ENCODE measurements at regions not wholly inside any gene's neighbourhood (a gene's known extent, or its start where the extent isn't known, plus 50 kb on each side); places are given as distances from the start of the nearest gene placed in this dataset.
A peak's percentile ranks its signal among the peaks of the same experiment; 100 is the strongest.

GRCh38 chr16:50469121-50469743 is 79.0 kb upstream of the NKD1 start:
- WGBS, 2 experiments (ENCODE audit: insufficient coverage in 1 of 2, insufficient read length in 1 of 2): 68 to 100% methylated on average over 1 to 2 of the region's 2 CpGs
- Mint-ChIP-seq H3K9me3 (no peaks in the 10 kb centered on the region), H3K36me3 (ENCODE audit: low read depth) (no peaks in the 10 kb centered on the region), H3K27me3 (ENCODE audit: insufficient read depth) (peaks cover 35% of the 10 kb centered on the region), H3K27ac (no peak overlapping the region), H3K4me3 (peak overlapping the region; percentile 46), H3K4me1 (peaks cover 16% of the 10 kb centered on the region)
- Histone ChIP-seq H3K36me3 (ENCODE audit: control insufficient read depth, insufficient read depth, low read length) (no peaks in the 10 kb centered on the region), H3K9me3 (ENCODE audit: control insufficient read depth, low read length) (no peaks in the 10 kb centered on the region), H3K4me1 (ENCODE audit: control insufficient read depth, insufficient read depth, low read length) (peaks cover 9% of the 10 kb centered on the region), H3K27ac (ENCODE audit: low read depth, low read length) (peak overlapping the region; percentile 72), H3K27me3 (ENCODE audit: control insufficient read depth, insufficient read depth, low read length, poor library complexity, severe bottlenecking) (no peaks in the 10 kb centered on the region), H3K9ac (ENCODE audit: extremely low read depth, low read length, poor library complexity, severe bottlenecking) (no peak overlapping the region), H3K4me3 (ENCODE audit: low read length) (no peak overlapping the region)
- no peak for TF ChIP-seq CTCF (conservative IDR thresholded peaks at IDR 0.05)
- DNase-seq: no peak

- Mint-ChIP-seq H3K36me3 (ENCODE audit: low read depth) (no peaks in the 10 kb centered on the region), H3K27ac (no peak overlapping the region), H3K4me3 (peak overlapping the region; percentile 46), H3K4me1 (peaks cover 16% of the 10 kb centered on the region), H3K9me3 (no peaks in the 10 kb centered on the region), H3K27me3 (ENCODE audit: insufficient read depth) (peaks cover 35% of the 10 kb centered on the region)
- DNase-seq: no peak
- Histone ChIP-seq H3K9ac (ENCODE audit: extremely low read depth, low read length, poor library complexity, severe bottlenecking) (no peak overlapping the region), H3K36me3 (ENCODE audit: control insufficient read depth, insufficient read depth, low read length) (no peaks in the 10 kb centered on the region), H3K4me1 (ENCODE audit: control insufficient read depth, insufficient read depth, low read length) (peaks cover 9% of the 10 kb centered on the region), H3K4me3 (ENCODE audit: low read length) (no peak overlapping the region), H3K9me3 (ENCODE audit: control insufficient read depth, low read length) (no peaks in the 10 kb centered on the region), H3K27me3 (ENCODE audit: control insufficient read depth, insufficient read depth, low read length, poor library complexity, severe bottlenecking) (no peaks in the 10 kb centered on the region), H3K27ac (ENCODE audit: low read depth, low read length) (no peak overlapping the region)
- WGBS, 2 experiments (ENCODE audit: insufficient coverage in 1 of 2, insufficient read length in 1 of 2): 78 to 88% methylated on average over 4 to 7 of the region's 7 CpGs
- TF ChIP-seq CTCF (conservative IDR thresholded peaks at IDR 0.05): no peak
Measured at GRCh38 chr16:50468749-50469078, 79.5 kb upstream of the NKD1 start.

- Histone ChIP-seq H3K4me3 (ENCODE audit: low read length) (peak overlapping the region; percentile 65), H3K27me3 (ENCODE audit: control insufficient read depth, insufficient read depth, low read length, poor library complexity, severe bottlenecking) (no peaks in the 10 kb centered on the region), H3K36me3 (ENCODE audit: control insufficient read depth, insufficient read depth, low read length) (no peaks in the 10 kb centered on the region), H3K9ac (ENCODE audit: extremely low read depth, low read length, poor library complexity, severe bottlenecking) (no peak overlapping the region), H3K27ac (ENCODE audit: low read depth, low read length) (peak overlapping the region; percentile 66), H3K4me1 (ENCODE audit: control insufficient read depth, insufficient read depth, low read length) (peaks cover 9% of the 10 kb centered on the region), H3K9me3 (ENCODE audit: control insufficient read depth, low read length) (no peaks in the 10 kb centered on the region)
- Mint-ChIP-seq H3K9me3 (no peaks in the 10 kb centered on the region), H3K36me3 (ENCODE audit: low read depth) (no peaks in the 10 kb centered on the region), H3K27ac (no peak overlapping the region), H3K27me3 (ENCODE audit: insufficient read depth) (peaks cover 39% of the 10 kb centered on the region), H3K4me1 (peaks cover 19% of the 10 kb centered on the region), H3K4me3 (peak overlapping the region; percentile 46)
- WGBS, 2 experiments (ENCODE audit: insufficient coverage in 1 of 2, insufficient read length in 1 of 2): 4 to 10% methylated on average over 9 to 61 of the region's 68 CpGs
- no peak for TF ChIP-seq CTCF (conservative IDR thresholded peaks at IDR 0.05)
- DNase-seq: peak; percentile 87
Measured at GRCh38 chr16:50467943-50468748, 80.0 kb upstream of the NKD1 start.
